GM21723 (cell line): ENCODE measurements at regions not wholly inside any gene's neighbourhood (a gene's known extent, or its start where the extent isn't known, plus 50 kb on each side); places are given as distances from the start of the nearest gene placed in this dataset.

Experiments
- ATAC-seq: cut with Tn5 transposase; IDR thresholded peaks from one replicate; pipeline ENCODE4 v1.9.1; 2021; ENCODE audit warnings: mild to moderate bottlenecking, moderate library complexity; ENCODE audit not compliant: unreplicated experiment

- ATAC-seq = no peak
Measured at GRCh38 chr17:79457376-79457775, 153.5 kb downstream of the RBFOX3 start.

- ATAC-seq = no peak
Measured at GRCh38 chr17:79455636-79456035, 155.2 kb downstream of the RBFOX3 start.

GRCh38 chr17:79454826-79455225 is 156.0 kb downstream of the RBFOX3 start:
- ATAC-seq = no peak

GRCh38 chr17:79453481-79453880 is 157.4 kb downstream of the RBFOX3 start:
- no peak for ATAC-seq

- no peak for ATAC-seq
Measured at GRCh38 chr17:79452706-79453105, 158.1 kb downstream of the RBFOX3 start.

GRCh38 chr17:79451167-79451566 is 159.7 kb downstream of the RBFOX3 start:
- no peak for ATAC-seq

- ATAC-seq = no peak
Measured at GRCh38 chr17:79446399-79447009, 164.3 kb downstream of the RBFOX3 start.

- ATAC-seq = no peak
Measured at GRCh38 chr17:79444198-79444597, 166.7 kb downstream of the RBFOX3 start.

GRCh38 chr17:79443026-79443425 is 167.8 kb downstream of the RBFOX3 start:
- no peak for ATAC-seq

- no peak for ATAC-seq
Measured at GRCh38 chr17:79441356-79442160, 169.3 kb downstream of the RBFOX3 start.

- ATAC-seq = no peak
Measured at GRCh38 chr17:79440251-79440650, 170.6 kb downstream of the RBFOX3 start.

GRCh38 chr17:79439493-79439892 is 171.4 kb downstream of the RBFOX3 start:
- no peak for ATAC-seq

GRCh38 chr17:79438546-79439334 is 172.1 kb downstream of the RBFOX3 start:
- no peak for ATAC-seq

- ATAC-seq = no peak
Measured at GRCh38 chr17:79438058-79438457, 172.8 kb downstream of the RBFOX3 start.

GRCh38 chr17:79437081-79437480 is 173.8 kb downstream of the RBFOX3 start:
- no peak for ATAC-seq

GRCh38 chr17:79435962-79436361 is 174.9 kb downstream of the RBFOX3 start:
- ATAC-seq = no peak

GRCh38 chr17:79435296-79435695 is 175.6 kb downstream of the RBFOX3 start:
- ATAC-seq = no peak

- no peak for ATAC-seq
Measured at GRCh38 chr17:79434215-79434614, 176.6 kb downstream of the RBFOX3 start.

- no peak for ATAC-seq
Measured at GRCh38 chr17:79433379-79433778, 177.5 kb downstream of the RBFOX3 start.

- no peak for ATAC-seq
Measured at GRCh38 chr17:79431175-79431574, 179.7 kb downstream of the RBFOX3 start.

- no peak for ATAC-seq
Measured at GRCh38 chr17:79429864-79430494, 180.9 kb downstream of the RBFOX3 start.
